HS-5 (cell line): ENCODE measurements at regions not wholly inside any gene's neighbourhood (a gene's known extent, or its start where the extent isn't known, plus 50 kb on each side); places are given as distances from the start of the nearest gene placed in this dataset.

ENCODE experiments used
- DNase-seq: peaks from one replicate; pipeline ENCODE4 v3.0.0-alpha.2; 2012; ENCODE audit warnings: low read depth

DNA sequence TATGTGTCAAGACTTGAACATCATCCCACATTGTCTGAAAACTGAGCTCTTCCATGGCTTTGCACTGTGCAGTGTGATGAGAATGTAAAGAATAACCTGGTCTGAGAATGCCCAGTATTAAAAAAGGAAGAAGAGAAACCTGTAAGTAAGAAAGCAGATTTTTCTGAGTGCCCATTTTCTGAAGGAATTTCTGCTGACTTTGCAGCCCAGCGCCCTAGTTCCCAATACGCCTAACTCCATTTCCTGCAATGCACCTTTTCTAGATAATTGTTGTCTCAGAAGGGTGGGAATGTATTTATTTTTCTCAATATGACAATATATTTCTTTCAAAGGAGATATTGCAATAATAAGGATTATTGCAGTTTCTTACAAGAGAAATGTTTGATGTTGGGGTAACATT, 231.5 kb downstream of the HAO1 start:
- no peak for DNase-seq

- no peak for DNase-seq
Measured at GRCh38 chr20:7710440-7710839, 229.8 kb downstream of the HAO1 start.

- DNase-seq: no peak
Measured at GRCh38 chr20:7712661-7713060, 227.6 kb downstream of the HAO1 start.

GRCh38 chr20:7714549-7714948, 225.7 kb downstream of the HAO1 start:
- no peak for DNase-seq

DNA sequence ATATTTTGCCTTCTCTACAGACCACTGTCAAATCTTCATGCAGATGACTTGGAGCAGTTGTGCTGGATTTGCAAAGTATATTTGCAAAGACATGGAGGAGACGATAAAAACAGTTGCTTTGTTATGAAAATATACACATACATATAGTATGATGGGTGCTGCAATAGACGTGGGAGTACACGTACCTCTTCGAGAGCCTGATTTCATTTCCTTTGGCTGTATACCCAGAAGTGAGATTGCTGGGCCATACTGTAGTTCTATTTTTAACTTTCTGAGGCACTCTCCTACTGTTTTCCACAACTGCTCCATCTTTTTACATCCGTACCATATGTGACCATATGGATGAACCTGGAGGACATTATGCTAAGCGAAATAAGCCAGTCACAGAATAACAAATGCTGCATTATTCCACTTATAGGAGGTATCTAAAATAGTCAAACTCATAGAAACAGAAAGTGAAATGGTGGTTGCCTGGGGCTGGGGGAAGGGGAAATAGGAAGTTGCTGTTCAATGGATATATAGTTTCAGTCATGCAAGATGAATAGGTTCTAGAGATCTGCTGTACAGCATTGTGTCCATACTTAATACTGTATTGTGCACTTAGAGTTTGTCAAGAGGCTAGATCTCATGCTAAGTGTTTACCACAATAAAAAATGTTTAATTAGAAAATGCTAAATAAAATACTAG, 223.8 kb downstream of the HAO1 start:
- no peak for DNase-seq

DNA sequence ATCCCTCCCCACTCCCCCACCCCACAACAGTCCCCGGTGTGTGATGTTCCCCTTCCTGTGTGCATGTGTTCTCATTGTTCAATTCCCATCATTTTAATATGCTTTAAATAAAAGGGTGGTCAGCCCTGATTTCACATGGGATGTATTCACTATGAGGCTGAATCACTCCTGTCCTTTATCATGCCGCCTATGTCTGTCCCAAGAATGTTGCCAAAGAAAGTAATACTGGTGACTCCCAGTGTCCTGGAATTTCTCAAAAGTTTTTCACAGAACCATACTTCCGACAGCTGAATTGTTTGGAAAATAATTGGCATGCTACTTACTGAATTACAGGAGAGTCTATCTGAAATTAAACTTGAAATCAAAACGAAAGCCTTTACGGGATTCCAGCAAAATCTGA, 217.7 kb downstream of the HAO1 start:
- no peak for DNase-seq

- peak; percentile 73 for DNase-seq
Measured at GRCh38 chr20:7723284-7723683, 217.0 kb downstream of the HAO1 start.

DNA sequence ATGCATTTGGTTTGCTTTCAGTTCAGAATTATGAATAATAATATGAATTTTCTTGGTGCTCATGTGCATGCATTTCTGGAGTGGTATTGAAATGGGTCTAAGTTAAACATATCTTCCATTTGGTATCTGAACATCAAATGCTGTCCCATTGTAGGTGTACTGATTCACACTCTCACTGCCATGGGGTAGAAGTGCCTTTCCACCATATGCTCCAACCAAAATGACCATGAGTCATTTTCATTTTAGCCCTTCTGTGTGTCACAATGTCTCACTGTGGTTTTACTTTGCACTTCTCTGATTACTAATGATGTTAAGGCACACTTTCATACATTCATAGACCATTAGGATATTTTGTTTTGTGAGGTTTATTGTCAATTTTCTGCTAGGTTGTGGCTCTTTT, 211.9 kb downstream of the HAO1 start:
- peak; percentile 35 for DNase-seq

- DNase-seq: no peak
Measured at GRCh38 chr20:7734216-7734615, 206.0 kb downstream of the HAO1 start.

DNA sequence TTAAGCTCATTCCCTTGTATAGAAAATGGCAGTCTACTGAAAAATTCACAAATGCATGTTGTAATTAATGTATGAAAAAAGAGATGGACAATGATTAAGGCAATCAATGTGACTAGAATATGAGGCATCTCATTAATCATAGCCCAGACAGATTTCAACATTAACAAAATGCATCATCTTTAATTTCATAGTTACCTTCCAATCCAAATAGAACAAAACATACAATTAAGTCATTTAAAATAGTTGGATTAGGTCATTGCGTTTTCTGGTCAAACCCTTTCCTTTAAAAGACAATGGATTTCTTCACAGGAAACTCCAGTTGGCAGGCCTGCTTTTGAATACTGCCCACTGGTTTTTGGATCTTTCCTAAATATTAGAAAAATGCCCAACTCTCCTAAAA, 203.9 kb downstream of the HAO1 start:
- DNase-seq: peak; percentile 65

GRCh38 chr20:7741866-7742265, 198.4 kb downstream of the HAO1 start:
- no peak for DNase-seq

DNA sequence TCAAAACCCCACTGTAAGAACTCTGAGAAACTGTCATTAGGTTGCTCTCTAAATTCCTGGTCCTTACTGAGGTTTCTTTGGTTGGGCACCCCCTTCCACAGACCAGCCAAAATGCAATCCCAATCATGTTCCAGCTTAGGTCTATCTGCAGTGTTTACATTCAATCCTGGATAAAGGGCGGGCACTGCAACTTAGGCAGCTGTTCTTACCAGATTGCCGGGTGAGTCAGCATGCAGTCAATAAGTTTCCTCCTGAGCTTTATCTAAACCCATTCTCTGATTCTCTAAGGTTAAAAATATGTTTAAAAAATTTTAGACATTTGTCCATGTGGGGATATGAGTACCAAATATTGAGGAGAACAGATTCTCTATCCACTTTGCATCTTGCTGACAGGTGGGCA, 197.8 kb downstream of the HAO1 start:
- peak; percentile 79 for DNase-seq

GRCh38 chr20:7744411-7744810, 195.8 kb downstream of the HAO1 start:
- peak; percentile 95 for DNase-seq

DNA sequence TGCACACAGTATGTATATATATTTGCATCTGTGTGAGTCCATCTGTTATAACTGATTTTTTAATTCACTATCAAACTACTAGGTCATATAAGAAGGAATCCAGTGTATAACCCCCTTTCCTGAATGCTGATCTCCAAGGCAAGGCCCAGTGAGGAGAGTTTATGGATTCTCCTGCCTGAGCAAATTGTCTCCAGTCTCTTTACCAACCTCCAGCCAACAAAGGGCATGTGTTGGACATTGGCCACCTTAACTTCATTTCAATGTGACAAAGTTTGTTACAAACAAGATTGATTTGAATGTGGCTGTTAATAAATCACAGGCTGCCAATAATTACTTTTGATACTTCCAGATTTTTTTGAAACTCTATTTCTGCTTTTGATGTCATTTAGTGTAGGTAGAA, 191.6 kb downstream of the HAO1 start:
- no peak for DNase-seq

- no peak for DNase-seq
Measured at GRCh38 chr20:7754102-7754501, 186.2 kb downstream of the HAO1 start.

DNA sequence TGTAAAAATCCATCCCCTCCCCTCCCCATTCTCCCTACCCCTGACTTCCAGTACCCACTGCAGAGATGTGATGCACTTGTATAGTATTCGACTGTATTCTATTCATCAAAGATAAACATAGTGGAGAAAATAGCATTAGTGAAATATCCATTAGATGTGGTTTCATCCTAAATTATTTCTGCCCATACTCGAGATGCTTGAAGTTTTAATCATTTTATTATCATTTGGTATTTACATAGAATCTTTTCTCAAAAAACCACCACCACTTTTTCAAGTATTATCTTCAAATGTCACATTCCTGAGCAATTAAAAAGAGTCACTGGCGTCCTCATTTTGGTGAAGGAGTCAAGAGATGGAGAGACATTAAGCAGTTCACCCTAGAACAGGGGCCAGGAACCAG, 181.9 kb downstream of the HAO1 start:
- DNase-seq: no peak

DNA sequence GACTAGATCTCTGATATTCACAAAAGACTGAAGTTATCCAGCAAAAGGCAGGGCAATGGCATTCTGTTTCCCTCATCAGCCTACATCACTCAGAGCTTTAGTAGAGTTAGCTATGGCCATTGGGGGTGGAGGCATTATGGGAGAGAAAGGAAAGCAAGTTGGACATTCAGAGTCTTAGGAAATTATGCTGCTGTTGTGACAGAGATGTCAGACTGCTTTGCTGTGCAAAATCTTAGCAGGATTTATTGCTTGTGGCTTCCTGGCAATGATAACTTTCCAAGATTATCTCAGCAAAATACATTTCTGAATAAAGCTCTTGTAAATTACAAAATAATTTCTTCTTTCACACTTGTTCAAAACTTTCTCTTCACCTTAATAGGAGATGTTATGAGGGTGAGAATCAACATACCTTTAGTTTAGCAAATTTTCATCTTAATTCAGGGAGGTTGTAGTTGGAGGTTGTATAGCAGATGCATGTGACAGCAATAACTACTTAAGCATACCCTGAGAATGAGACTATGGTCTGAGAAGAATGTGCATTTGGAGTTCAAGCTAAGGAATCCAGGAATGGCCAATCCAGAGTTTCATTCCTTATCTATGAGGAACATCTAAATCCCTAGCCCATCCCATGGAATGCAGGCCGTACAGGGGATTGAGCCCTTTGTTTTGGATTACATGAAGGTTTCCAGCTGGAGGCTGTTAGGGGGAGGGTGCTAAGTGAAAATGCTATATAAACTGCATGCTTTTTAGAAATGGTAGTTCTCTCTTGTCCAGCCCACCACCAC, 179.8 kb downstream of the HAO1 start:
- DNase-seq: no peak

- DNase-seq: no peak
Measured at GRCh38 chr20:7765221-7765620, 175.0 kb downstream of the HAO1 start.

- no peak for DNase-seq
Measured at GRCh38 chr20:7770046-7770445, 170.2 kb downstream of the HAO1 start.

DNA sequence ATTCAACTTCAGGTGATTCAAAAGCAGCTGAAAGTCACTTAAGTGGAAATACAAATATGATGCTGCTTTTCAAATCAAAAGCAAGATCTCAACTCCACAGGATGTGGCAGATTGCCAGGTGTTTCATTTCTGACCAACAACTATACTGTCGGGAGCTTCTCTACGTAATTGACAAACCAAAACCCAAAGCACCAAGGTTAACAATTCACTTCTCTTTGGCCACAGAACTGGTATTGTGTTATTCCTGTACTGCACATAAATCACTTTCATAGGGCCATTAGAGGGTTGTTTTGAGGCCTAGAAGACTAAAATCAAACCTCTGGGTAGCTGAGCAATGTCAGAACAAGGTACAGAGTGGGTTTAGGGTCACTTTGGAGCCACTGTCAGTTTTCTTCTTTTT, 169.7 kb downstream of the HAO1 start:
- no peak for DNase-seq

GRCh38 chr20:7772371-7772770, 167.9 kb downstream of the HAO1 start:
- no peak for DNase-seq

- DNase-seq: no peak
Measured at GRCh38 chr20:7773511-7773910, 166.7 kb downstream of the HAO1 start.

DNA sequence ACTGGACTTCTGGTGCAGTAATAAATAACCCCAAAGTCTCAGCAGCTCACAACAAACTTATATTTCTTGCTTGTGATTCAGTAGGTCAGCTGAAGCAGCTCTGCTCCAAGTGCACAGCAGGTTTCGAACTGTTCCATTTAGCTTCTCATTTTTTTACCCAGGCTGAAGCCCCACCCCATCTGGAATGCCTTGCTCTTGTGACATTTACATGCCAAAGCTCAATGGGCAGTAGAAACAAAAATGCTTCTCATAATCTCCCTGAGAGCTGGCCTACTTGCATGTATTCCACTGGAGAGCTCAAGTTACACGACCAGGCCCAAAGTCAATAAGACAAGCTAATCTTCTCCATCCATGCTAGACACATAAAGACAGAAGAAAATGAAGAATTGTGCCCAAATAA, 165.2 kb downstream of the HAO1 start:
- no peak for DNase-seq

GRCh38 chr20:7776148-7776547, 164.1 kb downstream of the HAO1 start:
- DNase-seq: no peak
